ENCODE measurements at regions not wholly inside any gene's neighbourhood (a gene's known extent, or its start where the extent isn't known, plus 50 kb on each side); places are given as distances from the start of the nearest gene placed in this dataset.
A peak's percentile ranks its signal among the peaks of the same experiment; 100 is the strongest.
"Not testable (repeated sequence)": the region's sequence is repeated elsewhere in the genome, so short reads cannot be mapped to it uniquely, and the experiment has no call there.

DNA sequence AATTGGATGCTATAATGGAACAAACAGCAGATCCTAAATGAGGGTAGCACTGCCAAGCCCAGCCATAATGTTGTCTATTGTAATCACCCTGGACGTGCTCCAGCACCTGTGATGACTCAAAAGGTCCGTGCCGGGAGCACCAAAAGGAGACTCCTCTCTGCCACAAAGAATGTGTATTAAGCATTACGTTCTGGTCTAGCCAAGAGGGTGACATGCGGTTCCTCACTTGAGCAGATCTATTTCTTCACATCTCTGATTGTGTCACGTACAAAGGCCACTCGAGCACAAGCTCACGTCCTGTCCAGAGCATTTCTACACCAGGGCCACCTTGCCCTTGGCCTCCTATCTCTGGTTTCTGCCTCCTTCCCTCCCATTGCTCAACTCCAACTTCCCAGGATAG lies 219.9 kb upstream of the IRS2 start:
- DNase-seq = no peak

DNA sequence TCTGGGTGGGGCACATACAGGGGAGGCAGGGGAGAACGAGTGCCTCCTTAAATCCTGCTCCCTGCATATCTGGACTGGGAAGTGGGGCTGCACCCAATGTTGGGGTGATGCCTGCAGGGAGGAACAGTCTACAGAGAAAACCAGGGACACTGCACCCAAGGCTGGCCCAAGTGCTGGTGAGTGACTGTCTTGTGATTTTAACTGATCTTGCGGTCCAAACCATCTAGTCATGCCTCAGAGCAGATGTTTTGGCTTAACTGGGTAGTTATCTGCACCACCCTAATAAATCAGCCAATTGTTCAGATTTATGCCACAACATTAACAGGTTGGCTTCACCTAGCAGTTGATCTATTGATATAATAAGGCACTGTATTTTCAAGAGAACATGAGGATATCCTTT lies 219.2 kb upstream of the IRS2 start:
- no peak for DNase-seq

DNA sequence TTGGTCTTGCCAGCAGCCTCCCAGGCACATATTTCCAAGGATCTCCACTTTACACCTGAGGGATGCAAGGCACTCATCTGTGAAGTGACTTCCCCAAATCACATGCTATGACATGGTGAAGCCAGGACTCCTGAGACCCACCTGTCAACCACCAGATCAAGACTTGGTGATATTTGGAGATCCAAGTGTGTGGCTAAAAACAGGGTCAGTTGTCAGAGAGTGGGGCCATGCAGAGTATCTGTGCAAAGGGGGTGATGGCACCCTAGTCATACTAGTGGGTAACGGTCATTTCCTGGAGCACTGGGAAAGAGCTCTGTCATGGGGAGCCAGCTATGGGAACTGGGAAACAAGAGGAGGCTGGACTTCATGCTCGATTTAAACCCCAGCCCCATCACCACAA lies 218.4 kb upstream of the IRS2 start:
- no peak for DNase-seq

DNA sequence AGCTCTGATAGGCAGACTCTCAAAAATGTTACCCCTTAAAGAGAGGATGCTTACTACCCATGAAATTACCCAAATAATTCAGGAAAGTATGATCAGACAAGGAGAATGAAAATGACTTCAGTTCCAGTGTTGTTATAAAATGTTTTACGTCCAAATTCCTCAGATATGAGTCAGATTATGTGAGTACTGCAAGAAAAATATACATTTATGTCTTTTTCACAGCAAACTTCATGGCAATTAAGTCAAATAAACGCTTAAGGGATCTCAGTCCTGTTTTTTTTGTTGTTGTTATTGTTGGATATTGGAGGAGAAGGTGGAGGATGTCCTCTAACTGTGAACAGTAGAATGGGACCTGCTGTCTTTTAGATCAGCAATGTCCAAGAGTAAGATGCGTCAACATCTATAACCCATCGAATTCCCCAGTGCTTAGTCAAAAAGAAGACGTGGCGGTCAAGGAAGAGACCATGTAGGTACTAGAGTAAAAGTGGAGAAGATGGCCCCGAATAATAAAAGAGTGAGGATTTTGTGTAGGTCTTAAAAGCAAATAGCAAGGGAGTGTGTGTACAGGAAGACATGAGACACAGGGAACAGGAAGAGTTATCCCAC lies 215.4 kb upstream of the IRS2 start:
- no peak for DNase-seq

DNA sequence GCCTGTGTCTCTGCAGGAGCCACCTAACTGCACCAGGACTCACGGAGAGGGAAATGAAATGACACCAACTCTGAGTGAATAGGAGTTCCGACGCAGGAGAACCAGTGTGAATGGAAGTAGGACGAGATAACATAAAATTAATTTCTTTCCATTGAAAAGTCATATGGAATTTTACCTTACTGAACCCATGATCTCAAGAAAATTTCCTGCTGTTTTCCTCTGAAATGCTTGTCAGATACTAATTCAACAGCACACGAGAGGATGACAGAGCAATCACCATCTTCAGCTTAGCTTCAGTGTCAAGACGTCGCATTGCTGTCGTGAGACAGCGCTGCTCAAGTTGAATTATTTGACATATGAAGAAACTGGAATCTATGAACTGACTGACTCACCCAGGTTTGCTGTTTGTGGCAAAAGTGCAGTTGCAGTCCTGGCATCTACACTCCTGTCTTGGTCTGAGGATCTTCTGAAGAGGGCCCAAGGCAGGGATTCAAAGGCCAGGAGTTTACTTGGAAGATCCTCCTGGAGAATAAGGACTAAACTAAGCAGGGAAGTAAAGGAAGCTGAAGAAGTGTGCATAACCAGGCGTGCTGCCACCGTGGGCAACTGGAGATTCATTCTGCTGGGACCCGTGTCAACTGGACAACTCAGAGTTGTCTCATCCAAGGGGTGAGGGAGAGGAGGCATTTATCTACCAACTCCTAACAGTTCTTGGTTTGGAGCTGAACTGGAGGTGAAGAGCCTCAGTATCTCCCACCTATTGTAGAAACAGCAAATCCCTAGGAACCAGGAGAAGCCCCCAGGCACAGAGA lies 214.4 kb upstream of the IRS2 start:
- no peak for DNase-seq

DNA sequence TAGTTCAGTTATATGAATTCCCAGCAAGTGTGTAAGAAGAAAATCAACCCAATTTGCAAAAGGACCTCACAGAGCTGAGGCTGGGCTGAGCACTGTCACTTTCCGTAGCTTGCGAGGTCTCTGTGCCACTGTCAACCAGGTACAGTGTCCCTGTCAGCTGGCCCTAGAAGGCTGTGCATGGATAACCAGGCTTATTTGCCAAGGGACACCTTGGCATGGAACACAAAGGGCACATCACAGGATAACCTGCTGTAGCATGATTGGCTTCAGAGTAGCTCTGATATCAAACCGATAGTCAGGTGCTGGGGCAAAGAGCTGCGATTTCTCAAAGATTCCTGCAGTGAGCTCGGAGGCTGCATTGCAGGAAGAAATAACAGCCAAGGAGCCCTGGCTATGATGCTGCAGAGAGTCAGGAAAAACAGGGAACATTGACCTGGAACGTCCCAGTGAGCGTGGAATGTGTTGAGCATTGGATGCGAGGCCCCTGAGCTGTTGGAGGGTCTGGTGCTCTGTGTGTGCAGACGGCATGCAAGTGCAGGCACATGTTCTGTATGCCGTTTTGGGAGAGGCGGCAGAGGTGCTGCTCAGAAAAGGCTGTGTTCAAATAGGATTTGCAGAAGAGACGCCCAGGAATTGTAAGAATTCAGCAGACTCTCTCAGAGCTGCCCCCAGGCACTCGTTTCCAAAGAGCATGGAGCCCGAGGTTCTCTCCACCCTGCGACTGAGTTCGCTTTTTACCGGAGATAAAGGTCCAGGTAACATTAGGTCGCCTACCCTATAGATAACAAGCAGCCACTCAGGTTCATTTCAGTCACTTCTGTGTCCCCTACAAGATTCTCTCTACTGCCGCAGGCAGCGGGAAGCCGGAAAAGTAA lies 213.5 kb upstream of the IRS2 start:
- DNase-seq = no peak

DNA sequence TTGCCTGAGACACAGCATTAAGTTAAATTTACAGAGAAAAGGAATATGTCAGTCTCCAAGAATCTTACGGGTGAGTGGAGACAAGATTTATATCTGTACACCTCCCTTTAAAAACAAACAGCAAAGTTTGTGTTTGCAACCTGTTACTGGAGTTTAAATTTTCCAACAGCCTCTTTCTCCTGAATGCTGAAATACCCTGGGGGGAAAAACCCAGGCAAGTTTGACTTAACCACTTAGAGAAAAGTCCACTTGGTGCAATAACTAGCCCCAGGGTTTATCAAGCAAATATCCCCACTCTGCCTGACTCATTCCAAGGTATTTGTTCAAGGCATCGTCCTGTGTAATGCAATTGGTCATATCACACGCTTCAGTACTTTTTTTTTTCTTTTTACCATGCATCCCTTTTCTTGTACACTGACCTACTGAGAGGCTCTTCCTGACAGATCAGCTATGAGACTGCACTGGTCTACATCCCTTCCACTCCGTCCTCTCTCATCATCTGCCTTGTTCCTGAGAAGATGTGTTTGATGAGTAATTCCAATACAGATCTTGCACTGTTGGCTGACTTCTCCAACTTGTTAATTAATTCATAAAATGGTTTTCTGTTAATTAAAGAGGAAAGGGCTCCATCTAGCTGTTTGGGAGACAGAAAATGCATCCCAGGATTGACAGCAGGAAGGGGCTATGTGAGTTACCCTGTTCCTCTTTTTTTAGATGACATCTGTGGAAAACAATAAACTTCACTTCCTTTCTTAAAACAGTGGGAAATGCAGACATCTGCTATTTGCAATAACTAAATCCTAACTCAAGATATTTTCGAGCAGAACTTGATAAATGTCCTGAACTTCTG lies 212.5 kb upstream of the IRS2 start:
- DNase-seq = peak in 1 of 2 donors; percentile 9

DNA sequence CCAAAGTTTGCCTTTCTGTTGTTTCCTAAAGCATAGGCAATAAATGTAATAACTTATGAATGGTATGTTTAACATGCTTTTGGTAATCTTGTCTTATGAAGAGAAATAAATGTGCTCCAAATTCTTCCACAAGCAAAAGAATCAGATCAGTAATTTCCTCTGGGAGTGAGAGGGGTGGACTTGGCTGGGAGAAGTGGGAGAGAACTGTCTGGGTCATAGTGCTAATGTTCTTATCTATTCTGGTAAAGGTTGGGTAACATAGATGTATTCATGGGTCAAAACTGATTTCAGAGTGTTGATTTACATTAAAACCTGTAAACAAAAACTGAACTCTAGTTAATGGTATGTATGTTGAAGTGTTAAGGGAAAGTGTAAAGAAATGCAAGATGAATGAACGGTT lies 211.7 kb upstream of the IRS2 start:
- no peak for DNase-seq

DNA sequence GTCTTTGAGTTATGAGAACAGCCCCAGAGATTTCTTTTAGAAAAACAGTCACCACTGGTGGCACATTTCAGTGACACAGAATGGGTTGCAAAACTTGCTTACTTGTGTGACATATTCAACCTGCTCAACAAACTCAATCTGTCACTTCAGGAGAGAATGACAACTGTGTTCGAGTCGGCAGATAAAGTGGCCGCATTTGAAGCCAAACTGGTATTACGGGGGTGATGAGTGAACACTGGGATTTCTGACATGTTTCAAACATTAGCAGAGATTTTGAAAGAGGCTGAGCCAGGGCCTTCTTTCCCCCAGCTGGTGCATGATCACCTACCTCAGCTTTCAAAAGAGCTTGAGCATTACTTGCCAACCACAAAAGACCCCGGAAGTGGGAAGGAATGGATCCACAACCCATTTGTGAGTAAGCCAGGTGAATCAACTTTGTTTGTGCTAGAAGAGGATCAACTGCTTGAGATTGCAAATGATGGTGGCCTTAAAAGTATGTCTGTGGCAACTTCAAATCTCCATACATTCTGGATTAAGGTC lies 210.7 kb upstream of the IRS2 start:
- not testable (repeated sequence) for DNase-seq

DNA sequence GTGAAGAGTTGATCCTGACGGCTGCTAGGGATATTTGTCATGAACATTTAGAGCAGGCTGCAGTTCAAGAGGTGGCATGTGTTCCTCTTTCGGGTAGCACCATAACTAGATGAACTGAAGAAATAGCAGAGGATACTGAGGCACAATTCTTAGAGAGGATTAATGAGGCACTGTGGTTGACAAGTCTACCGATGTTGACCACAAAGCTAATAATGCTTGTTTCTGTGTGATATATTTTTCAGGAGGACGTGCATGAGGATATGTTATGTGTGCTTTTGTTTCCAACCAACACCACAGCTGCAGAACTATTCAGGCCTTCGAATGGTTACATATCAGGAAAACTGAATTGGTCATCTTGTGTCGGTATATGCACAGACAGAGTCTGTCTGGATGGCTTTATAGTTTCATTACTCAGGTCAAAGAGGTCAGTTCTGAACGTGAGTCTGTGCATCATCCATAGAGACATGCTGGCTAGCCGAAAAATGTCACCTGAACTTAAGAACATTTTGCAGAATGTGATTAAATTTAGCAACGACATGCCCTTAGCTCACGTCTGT lies 210.1 kb upstream of the IRS2 start:
- no peak for DNase-seq

DNA sequence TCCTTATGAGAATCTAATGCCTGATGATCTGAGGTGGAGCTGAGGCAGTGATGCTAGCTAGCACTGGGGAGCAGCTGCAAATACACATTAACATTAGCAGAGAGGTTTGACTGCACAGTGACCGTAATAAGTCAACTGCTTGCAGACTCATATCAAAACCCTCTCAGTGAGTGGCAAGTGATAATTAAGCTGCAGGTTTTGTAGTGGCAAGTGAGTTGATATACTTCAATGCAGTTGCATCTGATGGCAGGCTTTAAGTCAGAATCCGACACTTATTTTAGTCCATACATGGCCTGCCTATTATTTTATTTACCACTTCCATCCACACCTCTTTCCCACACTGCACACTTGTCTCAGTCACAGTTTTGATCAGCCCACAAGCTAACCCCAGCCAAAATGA lies 209.2 kb upstream of the IRS2 start:
- no peak for DNase-seq

DNA sequence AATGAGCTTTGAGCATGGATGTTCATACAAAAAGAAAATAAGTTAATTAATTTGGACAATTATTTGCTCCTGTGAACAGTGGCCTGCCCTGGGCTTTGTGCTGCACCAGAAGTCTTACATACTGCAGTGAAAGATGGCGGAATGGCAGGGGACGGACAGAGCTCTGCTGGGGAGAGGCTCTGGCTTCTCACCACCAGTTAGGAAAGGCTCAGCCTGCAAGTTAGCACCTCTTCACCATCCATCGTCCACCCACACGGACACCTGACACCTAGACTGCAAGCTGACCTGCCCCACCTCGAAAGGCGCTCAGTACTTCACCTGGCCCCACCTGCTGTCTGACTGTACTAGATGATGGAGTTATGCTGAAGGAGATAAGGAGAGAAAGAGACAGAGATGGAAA lies 203.9 kb upstream of the IRS2 start:
- no peak for DNase-seq

DNA sequence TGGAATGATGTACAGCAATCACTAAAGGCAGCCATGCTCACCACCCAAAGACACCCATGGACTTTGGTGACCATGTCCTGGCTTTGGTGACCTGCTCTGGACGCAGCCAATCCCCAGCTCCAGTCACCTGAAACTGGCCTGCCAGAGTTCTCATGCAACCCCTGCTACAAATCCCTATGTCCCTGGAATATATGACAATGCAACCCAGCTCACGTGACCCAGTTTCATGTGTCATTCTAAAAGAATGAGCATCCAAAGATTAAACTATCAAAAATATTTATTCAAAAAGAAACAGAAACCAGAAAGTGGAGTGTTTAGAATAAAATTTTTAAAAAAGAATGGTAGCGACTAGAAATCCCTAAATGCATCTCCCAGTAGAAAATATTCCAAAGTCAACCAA lies 203.3 kb upstream of the IRS2 start:
- DNase-seq = no peak

DNA sequence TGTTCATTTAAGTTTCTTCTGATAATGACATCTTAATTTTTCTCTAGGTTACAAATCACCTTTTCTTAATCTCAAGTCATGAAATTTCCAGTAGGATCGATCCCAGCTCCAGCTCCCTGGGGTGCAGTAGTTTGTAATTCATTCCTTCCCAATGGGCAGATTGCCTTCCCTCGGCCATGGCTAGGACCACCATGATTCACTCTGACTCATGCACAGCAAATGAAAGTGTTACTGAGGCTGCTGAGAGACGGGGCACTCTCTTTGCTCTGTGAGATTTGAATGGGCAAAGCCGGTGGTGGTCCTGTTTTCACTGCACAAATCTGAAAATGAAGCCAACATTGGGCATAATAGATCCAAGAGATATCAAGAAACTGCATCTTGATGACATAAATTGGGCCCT lies 202.8 kb upstream of the IRS2 start:
- no peak for DNase-seq

DNA sequence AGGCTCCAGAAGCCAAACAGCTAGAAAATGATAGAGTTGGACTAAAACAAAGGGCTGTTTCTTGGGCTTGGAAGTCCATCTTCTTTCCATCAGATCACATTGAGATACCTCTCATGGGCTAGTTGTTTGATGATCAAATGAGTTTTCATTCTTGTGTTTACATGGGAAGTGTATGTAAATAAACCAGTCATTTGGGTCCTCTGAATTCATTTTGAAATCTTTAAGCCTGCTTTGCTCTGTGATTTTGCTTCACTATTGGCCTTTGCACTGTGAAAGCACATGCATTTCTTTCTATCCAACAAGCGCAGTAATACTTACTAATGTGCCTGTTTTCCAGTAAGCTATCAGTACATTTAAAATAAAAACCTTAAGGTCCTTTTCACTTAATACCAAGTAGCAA lies 200.5 kb upstream of the IRS2 start:
- DNase-seq = no peak

DNA sequence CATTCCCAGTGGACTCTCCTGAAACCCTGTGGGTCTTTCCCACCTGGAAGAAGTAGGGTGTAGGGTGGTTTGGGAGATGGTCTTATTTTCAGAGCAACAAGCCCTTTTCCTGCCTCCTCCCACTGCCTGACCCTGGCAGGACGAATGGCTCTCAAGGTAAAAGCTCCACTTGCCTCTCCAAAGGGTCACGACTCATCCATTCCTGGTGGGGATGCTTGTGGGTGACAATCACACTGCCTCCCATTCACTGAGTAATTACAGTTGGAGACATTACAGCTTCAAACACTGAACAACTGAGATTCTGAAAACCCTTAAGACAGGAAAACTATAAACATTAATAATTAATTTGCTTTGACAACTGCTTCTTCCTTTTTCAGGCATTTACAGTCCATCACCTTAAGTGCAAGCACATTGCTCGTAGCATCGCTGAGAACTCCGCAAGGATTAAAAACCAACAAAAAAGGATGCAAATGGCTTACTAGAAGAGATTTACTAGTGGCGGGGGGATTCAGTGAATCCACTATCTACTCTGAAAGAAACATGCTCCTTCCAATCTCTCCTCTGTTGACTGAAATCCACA lies 199.6 kb upstream of the IRS2 start:
- DNase-seq = no peak

DNA sequence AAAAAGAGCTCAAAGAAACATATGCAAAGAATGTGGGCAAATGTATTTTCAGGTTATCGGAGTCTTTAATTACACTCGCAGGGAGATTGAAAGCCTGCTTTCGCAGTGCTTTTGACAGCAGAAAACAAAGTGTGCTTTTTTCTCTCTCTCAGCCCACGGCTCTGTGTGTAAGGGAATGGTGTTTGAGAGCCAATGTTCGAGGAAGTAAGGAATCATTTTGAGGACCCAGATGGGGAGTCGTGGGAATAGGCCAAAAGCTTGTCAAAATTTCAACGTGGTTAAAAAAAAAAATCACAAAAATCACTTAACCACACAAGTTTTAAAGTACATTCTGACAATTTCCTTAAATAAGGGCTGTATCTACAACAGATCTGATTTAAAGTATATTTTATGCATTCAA lies 197.1 kb upstream of the IRS2 start:
- no peak for DNase-seq

DNA sequence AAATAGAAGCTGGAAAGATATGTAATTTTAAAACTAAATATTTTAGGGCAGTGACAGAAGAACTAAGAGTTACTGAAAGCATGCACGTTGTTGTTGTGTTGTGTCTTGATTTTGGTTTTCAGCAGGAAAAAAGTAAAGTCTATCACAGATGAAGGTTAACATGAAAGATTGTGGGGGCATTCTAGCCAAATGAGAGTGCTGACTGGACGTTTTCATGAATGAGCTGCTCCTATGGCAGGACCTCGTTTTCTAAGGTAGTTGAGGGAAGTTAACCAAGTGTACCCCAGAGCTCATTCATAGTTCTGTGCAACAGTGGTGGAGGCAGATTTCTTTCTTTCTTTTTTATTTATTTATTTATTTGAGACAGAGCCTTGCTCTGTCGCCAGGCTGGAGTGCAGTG lies 194.6 kb upstream of the IRS2 start:
- no peak for DNase-seq

DNA sequence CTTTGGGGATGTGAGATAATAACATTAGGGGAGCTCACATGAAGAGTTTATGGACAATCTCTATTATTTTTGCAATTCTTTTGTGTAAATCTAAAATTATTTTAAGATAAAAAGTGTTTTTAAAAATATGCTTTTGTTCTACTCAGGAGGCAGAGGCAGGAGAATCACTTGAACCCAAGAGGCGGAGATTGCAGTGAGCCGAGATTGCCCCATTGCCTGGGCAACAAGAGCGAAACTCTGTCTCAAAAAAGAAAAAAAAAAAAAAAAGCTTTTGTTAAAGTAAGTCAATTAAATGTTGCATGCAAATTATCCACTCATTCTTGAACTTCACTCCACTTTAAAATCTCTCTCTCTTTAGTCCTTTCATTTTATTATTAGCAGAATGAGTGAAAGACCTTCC lies 193.3 kb upstream of the IRS2 start:
- not testable (repeated sequence) for DNase-seq

DNA sequence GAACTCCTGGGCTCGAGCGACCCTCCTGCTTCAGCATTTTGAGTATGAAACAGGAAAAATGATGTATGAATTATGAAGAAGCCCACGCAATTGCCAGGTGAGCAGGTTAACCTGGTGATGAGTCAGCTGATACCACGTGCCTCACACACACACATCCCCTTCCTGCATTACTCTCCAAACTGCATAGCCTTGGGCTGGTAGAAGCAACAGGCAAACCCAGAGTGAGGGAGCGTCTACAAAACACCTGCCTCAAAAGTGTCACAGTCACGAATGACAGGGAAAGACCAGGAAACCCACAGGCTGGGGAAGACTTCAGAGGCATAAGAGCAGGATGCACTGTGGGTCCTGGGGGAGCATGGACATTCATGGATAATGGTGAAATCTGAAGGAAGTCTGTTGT lies 192.8 kb upstream of the IRS2 start:
- DNase-seq = no peak

DNA sequence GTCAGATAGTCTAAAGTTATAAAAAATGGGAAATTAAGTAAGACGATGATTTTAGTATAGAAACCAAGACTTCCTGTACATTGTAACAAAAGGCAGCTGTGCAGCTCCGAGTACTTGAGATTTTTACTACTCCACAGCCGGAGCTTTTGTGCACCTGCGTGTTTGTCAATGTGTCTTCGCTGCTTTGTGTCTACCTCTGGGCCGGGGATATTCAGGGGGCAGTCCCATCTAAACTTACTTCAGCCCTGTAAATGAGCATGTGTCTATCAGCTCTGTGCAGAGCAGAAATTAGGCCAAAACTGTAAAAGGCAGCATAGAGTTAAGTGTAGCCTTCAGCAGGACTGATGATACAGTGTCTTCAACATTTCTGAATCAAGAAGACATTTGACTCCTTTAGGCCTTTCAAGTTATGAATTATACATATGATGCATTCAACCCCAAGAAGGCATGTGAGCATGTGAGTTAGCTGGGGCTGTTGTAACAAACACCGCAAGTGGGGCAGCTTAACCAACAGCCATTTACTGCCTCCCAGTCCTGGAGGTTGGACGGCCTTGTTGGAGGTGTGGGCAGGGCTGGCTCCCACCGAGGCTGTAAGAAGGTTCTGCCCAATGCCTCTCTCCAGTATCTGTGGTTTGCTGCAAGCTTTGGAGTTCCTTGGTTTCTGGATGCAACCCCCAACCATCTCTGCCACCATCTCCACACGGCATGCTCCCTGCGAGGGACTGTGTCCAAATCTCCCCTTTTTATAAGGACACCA lies 191.0 kb upstream of the IRS2 start:
- no peak for DNase-seq
